HG03460 (cell line): ENCODE measurements at regions not wholly inside any gene's neighbourhood (a gene's known extent, or its start where the extent isn't known, plus 50 kb on each side); places are given as distances from the start of the nearest gene placed in this dataset.

ENCODE experiments used
- ATAC-seq: cut with Tn5 transposase; IDR thresholded peaks from one replicate; pipeline ENCODE4 v1.9.1; 2021; ENCODE audit not compliant: unreplicated experiment

GRCh38 chr9:71384343-71384742, 262.9 kb upstream of the TRPM3 start:
- no peak for ATAC-seq

GRCh38 chr9:71383308-71383940, 262.0 kb upstream of the TRPM3 start:
- no peak for ATAC-seq

GRCh38 chr9:71368157-71368556, 246.7 kb upstream of the TRPM3 start:
- no peak for ATAC-seq

- no peak for ATAC-seq
These were observed 242.9 kb upstream of the TRPM3 start for GRCh38 chr9:71364186-71364955.

- ATAC-seq, result no peak
These were observed 242.0 kb upstream of the TRPM3 start for GRCh38 chr9:71363286-71363961.

GRCh38 chr9:71361357-71361756, 239.9 kb upstream of the TRPM3 start:
- no peak for ATAC-seq

- no peak for ATAC-seq
These were observed 235.9 kb upstream of the TRPM3 start for GRCh38 chr9:71357346-71357745.

- no peak for ATAC-seq
These were observed 234.5 kb upstream of the TRPM3 start for GRCh38 chr9:71355884-71356283.

- ATAC-seq, result no peak
These were observed 232.3 kb upstream of the TRPM3 start for GRCh38 chr9:71353720-71354119.

- ATAC-seq, result no peak
These were observed 231.4 kb upstream of the TRPM3 start for GRCh38 chr9:71352837-71353236.

- no peak for ATAC-seq
These were observed 227.8 kb upstream of the TRPM3 start for GRCh38 chr9:71349218-71349617.

GRCh38 chr9:71333321-71333720, 211.9 kb upstream of the TRPM3 start:
- no peak for ATAC-seq

- no peak for ATAC-seq
These were observed 210.2 kb upstream of the TRPM3 start for GRCh38 chr9:71331603-71332002.

- ATAC-seq, result no peak
These were observed 208.5 kb upstream of the TRPM3 start for GRCh38 chr9:71329873-71330272.

- no peak for ATAC-seq
These were observed 204.9 kb upstream of the TRPM3 start for GRCh38 chr9:71326360-71326759.

- ATAC-seq, result no peak
These were observed 201.9 kb upstream of the TRPM3 start for GRCh38 chr9:71323357-71323756.

GRCh38 chr9:71322311-71322710, 200.9 kb upstream of the TRPM3 start:
- ATAC-seq, result no peak

GRCh38 chr9:71308454-71308853, 187.0 kb upstream of the TRPM3 start:
- ATAC-seq, result peak; percentile 54

GRCh38 chr9:71306134-71306533, 184.7 kb upstream of the TRPM3 start:
- peak; percentile 50 for ATAC-seq

GRCh38 chr9:71303351-71303750, 181.9 kb upstream of the TRPM3 start:
- no peak for ATAC-seq

- ATAC-seq, result no peak
These were observed 181.4 kb upstream of the TRPM3 start for GRCh38 chr9:71302776-71303175.

GRCh38 chr9:71295928-71296327, 174.5 kb upstream of the TRPM3 start:
- no peak for ATAC-seq
